ENCODE measurements at regions not wholly inside any gene's neighbourhood (a gene's known extent, or its start where the extent isn't known, plus 50 kb on each side); places are given as distances from the start of the nearest gene placed in this dataset.

DNA sequence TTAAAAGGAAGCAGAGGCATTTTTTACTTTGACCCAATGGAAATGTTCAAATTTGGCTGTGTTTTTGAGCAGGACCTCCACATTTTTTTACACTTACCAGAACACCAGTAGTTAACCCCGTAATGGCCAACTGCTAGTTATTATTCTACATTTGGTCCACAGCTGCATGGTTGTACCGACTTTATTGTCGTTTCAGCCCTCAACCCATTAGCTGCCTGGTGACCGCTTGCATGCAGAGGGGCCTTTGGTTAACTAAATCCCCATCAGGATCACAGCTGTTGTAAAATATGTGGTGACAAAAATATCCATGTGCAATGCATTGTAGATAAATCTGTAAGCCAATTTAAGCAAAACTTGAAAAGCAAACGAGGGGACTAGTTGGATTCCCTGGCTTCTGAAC, 342.2 kb upstream of the MEOX2 start:
- TF ChIP-seq, protein P1, sequence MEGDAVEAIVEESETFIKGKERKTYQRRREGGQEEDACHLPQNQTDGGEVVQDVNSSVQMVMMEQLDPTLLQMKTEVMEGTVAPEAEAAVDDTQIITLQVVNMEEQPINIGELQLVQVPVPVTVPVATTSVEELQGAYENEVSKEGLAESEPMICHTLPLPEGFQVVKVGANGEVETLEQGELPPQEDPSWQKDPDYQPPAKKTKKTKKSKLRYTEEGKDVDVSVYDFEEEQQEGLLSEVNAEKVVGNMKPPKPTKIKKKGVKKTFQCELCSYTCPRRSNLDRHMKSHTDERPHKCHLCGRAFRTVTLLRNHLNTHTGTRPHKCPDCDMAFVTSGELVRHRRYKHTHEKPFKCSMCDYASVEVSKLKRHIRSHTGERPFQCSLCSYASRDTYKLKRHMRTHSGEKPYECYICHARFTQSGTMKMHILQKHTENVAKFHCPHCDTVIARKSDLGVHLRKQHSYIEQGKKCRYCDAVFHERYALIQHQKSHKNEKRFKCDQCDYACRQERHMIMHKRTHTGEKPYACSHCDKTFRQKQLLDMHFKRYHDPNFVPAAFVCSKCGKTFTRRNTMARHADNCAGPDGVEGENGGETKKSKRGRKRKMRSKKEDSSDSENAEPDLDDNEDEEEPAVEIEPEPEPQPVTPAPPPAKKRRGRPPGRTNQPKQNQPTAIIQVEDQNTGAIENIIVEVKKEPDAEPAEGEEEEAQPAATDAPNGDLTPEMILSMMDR (IDR thresholded peaks at IDR 0.05) = no peak
- TF ChIP-seq POLR2A (IDR thresholded peaks at IDR 0.05) = no peak

Data from thyroid gland (tissue), 4 donors.